Activated CD4-positive, alpha-beta T cell treated with anti-CD3 and anti-CD28 coated beads for 36 hours (primary cell): ENCODE measurements at regions not wholly inside any gene's neighbourhood (a gene's known extent, or its start where the extent isn't known, plus 50 kb on each side); places are given as distances from the start of the nearest gene placed in this dataset.

Source experiments
- ATAC-seq: fragments of 200-7000 bp; cut with Tn5 transposase; one replicate; pipeline ENCODE4 v1.10.0; 2021; ENCODE audit warnings: mild to moderate bottlenecking, moderate library complexity
- CTCF ChIA-PET: fragments of 350-600 bp; sonication (Branson Sonifier 250); formaldehyde crosslinking; loops from one replicate; lab custom pipeline; 2021; ENCODE audit warnings: antibody characterized with exemption; lab: Charles Lee
- POLR2A ChIA-PET: fragments of 350-600 bp; sonication (Branson Sonifier 250); formaldehyde crosslinking; loops from one replicate; lab custom pipeline; 2021; ENCODE audit warnings: antibody characterized with exemption, inconsistent platforms; lab: Charles Lee
- DNase-seq: peaks from one replicate; pipeline ENCODE4 v3.0.0-alpha.2; 2020
- H3K27ac Mint-ChIP-seq: one replicate; pipeline ENCODE4 v1.8.0; 2021; ENCODE audit warnings: mixed read lengths
- H3K27me3 Mint-ChIP-seq: one replicate; pipeline ENCODE4 v1.8.0; 2021; ENCODE audit warnings: mixed read lengths
- H3K36me3 Mint-ChIP-seq: one replicate; pipeline ENCODE4 v1.8.0; 2021; ENCODE audit warnings: low read depth, mixed read lengths
- H3K4me1 Mint-ChIP-seq: one replicate; pipeline ENCODE4 v1.8.0; 2021; ENCODE audit warnings: mixed read lengths
- H3K4me3 Mint-ChIP-seq: one replicate; pipeline ENCODE4 v1.8.0; 2021; ENCODE audit warnings: mild to moderate bottlenecking, moderate library complexity, mixed read lengths
- H3K9me3 Mint-ChIP-seq: one replicate; pipeline ENCODE4 v1.8.0; 2021; ENCODE audit warnings: low read depth, mixed read lengths
- intact Hi-C, 2 experiments: fragments of 100-400 bp; cut with DNase I in 1 of 2; cut with micrococcal nuclease in 1 of 2; formaldehyde crosslinking; loops; one replicate each; pipeline versions ENCODE4 v1.14.2 to v1.15.1; 2022 to 2024; cut with DNase I, micrococcal nuclease

DNA sequence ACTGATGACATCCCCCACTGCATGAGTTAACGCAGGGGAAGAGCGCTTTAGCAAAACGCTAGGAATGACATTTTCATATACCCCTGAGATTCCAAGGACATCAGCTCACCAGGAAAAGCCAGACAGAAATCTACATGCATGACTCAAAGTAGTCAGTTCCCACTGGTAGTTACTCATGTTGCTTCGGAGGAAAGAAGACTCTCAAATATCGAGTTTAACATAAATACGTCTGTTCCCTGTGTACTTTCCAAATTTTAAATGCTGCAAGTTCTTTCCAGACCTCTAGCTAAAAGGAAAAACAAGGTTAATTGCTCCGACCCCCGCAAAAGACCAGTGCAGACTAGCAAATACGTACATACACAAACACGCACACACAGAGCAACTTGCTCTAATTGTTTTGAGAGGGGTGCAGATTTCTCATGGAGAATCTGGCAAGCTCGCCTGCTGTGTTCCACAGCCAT lies 115.4 kb upstream of the PRICKLE2 start:
- Mint-ChIP-seq H3K4me1 (no peaks in the 10 kb centered on the region), H3K36me3 (no peaks in the 10 kb centered on the region), H3K4me3 (no peak overlapping the region), H3K9me3 (no peaks in the 10 kb centered on the region), H3K27me3 (peaks cover 4% of the 10 kb centered on the region), H3K27ac (no peak overlapping the region)
- intact Hi-C loops: no loop called here
- DNase-seq: no peak
- ATAC-seq: no peak
- ChIA-PET CTCF (interaction anchor here (0.6 kb wide), 1 partner anchor 317 kb away, joined by 3 read pairs; no protein-coding TSS in a partner anchor), POLR2A (no interaction called here)

DNA sequence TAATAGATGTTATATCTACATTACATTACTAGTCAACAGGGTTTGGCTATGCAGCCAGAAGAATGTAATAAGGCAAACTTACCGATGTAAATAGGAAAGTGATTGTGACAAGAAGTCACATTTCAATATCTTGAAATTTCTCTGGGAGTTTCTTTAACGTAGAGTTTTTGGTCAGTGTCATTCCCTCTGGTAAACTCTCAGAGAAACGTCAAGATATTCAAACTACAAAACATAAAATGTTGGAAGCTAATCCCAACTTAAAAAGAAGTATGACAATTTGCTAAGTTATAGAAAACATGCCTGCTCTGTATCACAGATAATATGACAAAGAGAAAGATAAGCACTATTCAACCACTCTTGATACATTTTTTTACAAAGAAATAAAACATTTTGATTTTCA lies 111.2 kb upstream of the PRICKLE2 start:
- peaks cover 4% of the 10 kb centered on the region for H3K27me3 Mint-ChIP-seq

DNA sequence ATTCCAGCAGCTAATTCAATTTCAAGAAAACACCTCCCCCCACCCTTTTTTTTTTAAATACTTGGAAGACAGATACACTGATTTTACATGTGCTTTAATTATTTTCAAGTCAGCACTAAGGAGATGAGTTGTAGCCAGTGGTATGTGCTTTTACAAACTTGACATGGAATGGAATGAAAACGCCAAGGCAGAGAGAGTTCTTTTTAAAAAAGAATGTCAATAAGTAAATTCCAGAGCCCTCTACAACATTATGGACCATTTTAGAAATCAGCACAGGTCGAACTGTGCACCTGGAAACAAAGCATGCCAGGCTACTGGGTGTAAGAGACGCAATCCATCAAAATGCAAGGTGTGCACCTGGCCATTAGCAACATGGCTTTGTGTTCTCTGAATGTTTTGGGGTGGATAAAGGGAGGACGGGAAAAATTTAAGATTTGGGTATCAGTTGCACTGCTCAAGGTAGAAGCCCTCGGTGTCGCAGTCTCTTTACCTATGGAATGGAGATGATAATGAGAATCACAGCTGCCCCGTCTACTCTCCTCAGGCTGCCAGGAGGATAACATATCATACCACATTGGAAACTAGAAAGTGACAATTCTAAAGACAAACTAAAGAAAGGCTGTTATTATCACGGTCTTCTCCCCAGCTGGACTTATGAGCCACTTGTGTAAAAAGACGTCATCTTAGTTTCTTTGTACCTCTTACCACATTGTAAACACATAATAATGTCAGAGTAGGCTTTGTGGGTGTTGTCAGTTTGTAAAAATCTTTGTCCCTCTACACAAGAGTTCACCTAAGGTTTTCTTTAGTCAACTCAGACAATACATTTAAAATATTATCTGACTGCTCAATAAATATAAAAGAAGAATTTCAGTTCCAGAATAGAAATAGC lies 107.4 kb upstream of the PRICKLE2 start:
- Mint-ChIP-seq H3K9me3 (no peaks in the 10 kb centered on the region), H3K4me3 (no peak overlapping the region), H3K4me1 (no peaks in the 10 kb centered on the region), H3K27ac (no peak overlapping the region), H3K36me3 (no peaks in the 10 kb centered on the region), H3K27me3 (peaks cover 9% of the 10 kb centered on the region)
- DNase-seq (no peak), ATAC-seq (no peak)
- ChIA-PET CTCF (no interaction called here), POLR2A (no interaction called here)
- intact Hi-C loops: no loop called here

More for the DNA sequence above, 111.2 kb upstream of the PRICKLE2 start:
- Mint-ChIP-seq H3K4me3 (no peak overlapping the region), H3K9me3 (no peaks in the 10 kb centered on the region), H3K27ac (no peak overlapping the region), H3K4me1 (no peaks in the 10 kb centered on the region), H3K36me3 (no peaks in the 10 kb centered on the region)
- intact Hi-C loops: no loop called here
- ChIA-PET CTCF (no interaction called here), POLR2A (no interaction called here)
- no peak for ATAC-seq
- no peak for DNase-seq

DNA sequence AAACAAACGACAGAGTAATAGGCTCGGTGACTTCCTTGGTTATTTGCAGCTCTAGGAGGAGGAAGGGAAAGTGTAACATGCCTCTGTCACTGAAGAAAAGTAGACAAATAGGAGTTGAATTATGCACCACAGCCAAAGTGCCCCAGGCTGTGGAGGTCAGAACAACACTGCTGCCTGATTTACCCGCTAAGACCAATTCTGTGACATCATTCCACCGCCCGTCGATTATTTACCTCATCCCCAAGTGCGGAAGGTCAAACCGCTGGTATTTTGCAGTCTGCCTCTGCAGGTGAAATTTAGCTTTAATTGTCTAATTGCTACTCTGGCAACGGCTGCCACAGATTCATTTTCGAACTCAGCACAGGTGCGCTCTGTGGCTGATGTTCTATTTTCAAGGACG lies 106.3 kb upstream of the PRICKLE2 start:
- CTCF ChIA-PET: no interaction called here
- intact Hi-C loops: no loop called here
- POLR2A ChIA-PET: no interaction called here

DNA sequence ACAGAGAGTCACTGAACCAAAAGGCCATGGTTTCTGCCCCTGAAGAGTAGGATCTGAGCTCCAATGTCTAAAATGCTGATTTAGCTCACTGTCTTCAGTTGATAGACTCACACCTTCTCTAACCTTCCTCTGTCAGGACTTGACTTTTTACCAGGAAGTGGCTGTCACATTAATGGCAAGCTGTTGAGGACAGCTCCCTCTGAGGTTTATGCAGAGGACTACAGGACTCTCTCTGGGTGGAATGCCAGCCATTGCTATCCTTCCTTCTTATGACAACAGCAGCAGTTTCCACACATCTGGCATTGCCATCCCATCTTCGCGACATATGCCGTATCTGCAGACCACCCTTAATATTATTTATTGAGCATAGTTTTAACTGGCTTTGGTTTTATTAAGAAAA lies 103.8 kb upstream of the PRICKLE2 start:
- intact Hi-C loops: no loop called here
- POLR2A ChIA-PET: no interaction called here
- Mint-ChIP-seq H3K4me3 (no peak overlapping the region), H3K36me3 (no peaks in the 10 kb centered on the region), H3K4me1 (no peaks in the 10 kb centered on the region), H3K27ac (no peak overlapping the region), H3K9me3 (no peaks in the 10 kb centered on the region), H3K27me3 (peaks cover 9% of the 10 kb centered on the region)
- CTCF ChIA-PET: no interaction called here
- ATAC-seq: no peak
- DNase-seq: no peak

More for the DNA sequence above, 106.3 kb upstream of the PRICKLE2 start:
- Mint-ChIP-seq H3K9me3 (no peaks in the 10 kb centered on the region), H3K36me3 (no peaks in the 10 kb centered on the region), H3K27ac (no peak overlapping the region), H3K4me3 (no peak overlapping the region), H3K27me3 (peaks cover 9% of the 10 kb centered on the region), H3K4me1 (no peaks in the 10 kb centered on the region)
- ATAC-seq: no peak
- DNase-seq: no peak

DNA sequence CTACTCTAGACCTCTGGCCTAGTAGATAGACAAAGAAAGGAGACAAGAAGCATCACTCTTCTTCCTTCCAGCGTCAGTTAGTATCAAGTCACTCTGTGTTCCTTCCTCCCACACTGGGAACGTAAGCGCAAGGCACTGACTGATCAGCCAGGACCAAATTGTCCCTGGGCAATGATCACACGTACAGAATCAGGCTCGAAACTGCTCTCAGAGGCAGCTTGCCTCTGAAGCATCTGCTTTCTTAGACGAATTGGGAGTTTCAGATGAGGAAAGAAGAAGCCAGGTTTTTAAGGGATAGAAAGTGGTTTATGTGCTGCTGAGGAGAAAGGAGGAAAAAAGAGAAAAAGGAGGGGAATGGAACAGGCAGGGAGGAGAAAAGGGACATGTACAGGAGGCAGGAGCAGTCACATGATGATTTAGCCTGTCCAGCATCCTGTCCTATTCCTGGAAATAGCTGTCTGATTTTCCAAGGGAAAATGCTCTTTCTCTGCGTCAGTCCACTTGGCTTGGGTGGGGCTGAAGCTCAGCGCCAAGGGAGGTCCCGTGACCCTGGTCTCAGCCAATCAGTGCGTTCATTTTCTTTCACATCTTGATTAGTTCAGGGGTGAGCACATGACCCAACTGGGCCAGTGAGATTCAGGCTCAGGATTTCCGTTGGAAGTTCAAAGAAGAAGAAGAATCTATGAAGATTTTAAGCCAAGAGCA lies 102.0 kb upstream of the PRICKLE2 start:
- H3K9me3 Mint-ChIP-seq: no peaks in the 10 kb centered on the region
- no peaks in the 10 kb centered on the region for H3K4me1 Mint-ChIP-seq
- ATAC-seq (no peak), DNase-seq (no peak)
- H3K27ac Mint-ChIP-seq: no peak overlapping the region
- H3K4me3 Mint-ChIP-seq: no peak overlapping the region
- peaks cover 10% of the 10 kb centered on the region for H3K27me3 Mint-ChIP-seq
- intact Hi-C loops: no loop called here
- ChIA-PET POLR2A (no interaction called here), CTCF (interaction anchor here (0.9 kb wide), 1 partner anchor 29 kb away, joined by 5 read pairs; no protein-coding TSS in a partner anchor)
- no peaks in the 10 kb centered on the region for H3K36me3 Mint-ChIP-seq

DNA sequence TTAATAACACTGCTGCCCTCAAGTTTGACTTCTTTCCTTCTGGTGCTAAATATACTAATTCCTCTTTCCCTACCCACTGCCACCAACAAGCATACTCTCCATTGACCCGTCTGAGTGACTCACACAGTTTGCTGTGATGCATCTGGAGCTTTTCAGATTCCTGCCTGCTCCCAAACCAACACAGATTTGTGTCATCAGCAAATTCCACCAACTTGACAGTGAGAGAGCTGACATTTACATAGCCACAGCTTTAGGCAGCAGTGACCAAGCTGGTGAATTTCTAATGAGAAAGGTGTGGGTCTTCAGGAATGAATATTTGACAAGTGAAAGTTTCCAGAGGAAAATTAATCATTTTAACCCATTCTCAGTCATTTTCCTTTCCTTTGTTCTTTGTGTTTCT lies 96.5 kb upstream of the PRICKLE2 start:
- intact Hi-C loops: no loop called here
- peaks cover 4% of the 10 kb centered on the region for H3K27me3 Mint-ChIP-seq
- no peak overlapping the region for H3K27ac Mint-ChIP-seq
- ATAC-seq (no peak), DNase-seq (no peak)
- H3K4me1 Mint-ChIP-seq: peaks cover 3% of the 10 kb centered on the region
- no peaks in the 10 kb centered on the region for H3K36me3 Mint-ChIP-seq
- ChIA-PET CTCF (interaction anchor here (0.7 kb wide), 1 partner anchor 227 kb away, joined by 3 read pairs; no protein-coding TSS in a partner anchor), POLR2A (no interaction called here)
- H3K9me3 Mint-ChIP-seq: no peaks in the 10 kb centered on the region
- no peak overlapping the region for H3K4me3 Mint-ChIP-seq

DNA sequence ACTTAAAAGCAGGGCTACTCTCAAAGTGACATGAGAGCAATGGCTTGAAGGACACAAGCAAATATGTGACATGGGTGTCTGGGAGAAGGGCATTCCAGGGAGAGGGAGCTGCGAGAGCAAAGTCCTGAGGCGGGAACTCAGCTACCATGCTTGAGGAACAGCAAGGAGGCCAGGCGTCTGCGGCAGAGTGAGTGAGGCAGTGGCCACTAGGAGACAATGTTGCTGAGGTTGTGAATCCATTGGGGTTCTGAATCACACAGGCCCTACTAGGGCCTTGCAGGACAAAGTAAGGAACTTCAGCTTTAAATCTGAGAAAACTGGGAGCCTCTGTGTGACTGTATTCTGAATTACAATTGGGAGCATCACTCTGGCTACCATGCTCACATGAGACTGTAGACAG lies 94.1 kb upstream of the PRICKLE2 start:
- DNase-seq (no peak), ATAC-seq (no peak)
- intact Hi-C loops: no loop called here
- Mint-ChIP-seq H3K4me3 (no peak overlapping the region), H3K27me3 (peaks cover 4% of the 10 kb centered on the region), H3K36me3 (no peaks in the 10 kb centered on the region), H3K9me3 (no peaks in the 10 kb centered on the region), H3K27ac (no peak overlapping the region), H3K4me1 (peaks cover 3% of the 10 kb centered on the region)
- CTCF ChIA-PET: interaction anchor here (0.6 kb wide), 1 partner anchor 1863 kb away, joined by 3 read pairs; no protein-coding TSS in a partner anchor
- POLR2A ChIA-PET: no interaction called here

DNA sequence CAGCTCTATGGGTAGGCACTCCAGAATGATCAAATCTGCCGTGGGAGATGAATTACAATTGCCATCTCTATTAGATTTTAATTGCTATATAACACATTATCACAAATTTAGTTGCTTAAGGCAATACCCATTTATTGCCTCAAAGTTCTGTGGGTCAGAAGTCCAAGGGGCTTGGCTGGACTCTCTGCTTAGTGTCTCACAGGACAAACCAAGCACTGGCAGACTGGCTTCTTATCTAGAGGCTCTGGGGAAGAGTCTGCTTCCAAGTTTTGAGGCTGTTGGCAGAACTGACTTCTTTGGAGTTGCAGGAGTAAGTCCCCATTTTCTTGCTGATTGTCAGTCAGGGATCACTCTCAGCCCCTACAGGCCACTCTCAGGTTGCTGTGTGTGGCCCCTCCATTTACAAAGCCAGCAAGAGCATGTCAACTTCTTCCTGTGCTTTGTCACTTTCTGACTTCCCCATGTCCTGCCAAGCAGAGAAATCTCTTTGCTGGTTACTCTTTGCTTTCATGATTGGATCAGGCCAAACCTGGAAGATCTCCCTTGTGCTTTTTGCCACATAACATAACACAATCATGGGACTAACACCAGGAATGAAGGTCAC lies 93.5 kb upstream of the PRICKLE2 start:
- H3K4me3 Mint-ChIP-seq: no peak overlapping the region
- peaks cover 3% of the 10 kb centered on the region for H3K4me1 Mint-ChIP-seq
- DNase-seq (no peak), ATAC-seq (no peak)
- ChIA-PET POLR2A (no interaction called here), CTCF (no interaction called here)
- H3K36me3 Mint-ChIP-seq: no peaks in the 10 kb centered on the region
- H3K27ac Mint-ChIP-seq: no peak overlapping the region
- peaks cover 4% of the 10 kb centered on the region for H3K27me3 Mint-ChIP-seq
- intact Hi-C loops: no loop called here
- no peaks in the 10 kb centered on the region for H3K9me3 Mint-ChIP-seq

DNA sequence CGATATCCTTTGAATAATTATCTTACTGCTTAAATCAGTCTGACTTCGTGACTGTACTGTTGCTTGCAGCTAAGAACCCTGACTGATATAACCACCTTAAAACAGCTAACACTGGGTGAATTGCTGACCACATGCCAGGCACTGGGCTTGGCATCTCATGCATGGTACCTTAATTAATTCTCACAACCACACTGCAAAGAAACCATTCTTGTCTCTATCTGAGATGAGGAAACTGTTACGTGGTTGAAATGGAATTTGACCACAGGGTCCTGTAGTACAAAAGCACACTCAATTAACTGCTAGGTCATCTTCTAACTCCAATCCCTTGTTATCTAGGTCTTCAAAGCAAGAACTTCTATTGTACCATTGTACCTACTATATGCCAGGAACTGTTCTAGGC lies 92.7 kb upstream of the PRICKLE2 start:
- Mint-ChIP-seq H3K4me3 (no peak overlapping the region), H3K9me3 (no peaks in the 10 kb centered on the region), H3K27me3 (peaks cover 3% of the 10 kb centered on the region), H3K4me1 (peaks cover 3% of the 10 kb centered on the region), H3K27ac (no peak overlapping the region), H3K36me3 (no peaks in the 10 kb centered on the region)
- DNase-seq (no peak), ATAC-seq (no peak)
- ChIA-PET POLR2A (no interaction called here), CTCF (no interaction called here)
- intact Hi-C loops: no loop called here

DNA sequence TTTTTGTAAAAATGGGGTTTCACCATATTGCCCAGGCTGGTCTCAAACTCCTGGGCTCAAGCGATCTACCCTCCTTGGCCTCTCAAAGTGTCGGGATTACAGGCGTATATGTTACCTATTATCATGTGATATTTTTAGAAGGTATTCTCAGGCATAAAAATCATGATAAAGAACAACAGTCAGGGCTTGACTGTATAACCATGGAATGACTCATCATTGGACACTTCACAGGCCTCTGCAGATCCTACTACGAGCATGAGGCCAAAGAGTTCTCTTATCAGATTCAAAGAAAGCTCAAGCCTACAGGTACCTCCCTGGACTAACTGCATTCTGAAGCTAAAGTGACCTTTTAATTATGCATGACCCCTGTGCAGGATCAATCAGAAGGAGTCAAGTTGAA lies 91.7 kb upstream of the PRICKLE2 start:
- Mint-ChIP-seq H3K4me3 (no peak overlapping the region), H3K4me1 (peaks cover 3% of the 10 kb centered on the region), H3K9me3 (no peaks in the 10 kb centered on the region), H3K27me3 (peaks cover 3% of the 10 kb centered on the region), H3K27ac (no peak overlapping the region), H3K36me3 (no peaks in the 10 kb centered on the region)
- no peak for DNase-seq
- ChIA-PET CTCF (no interaction called here), POLR2A (no interaction called here)
- ATAC-seq: no peak
- intact Hi-C loops: no loop called here
